HEK293T (cell line): ENCODE measurements at regions not wholly inside any gene's neighbourhood (a gene's known extent, or its start where the extent isn't known, plus 50 kb on each side); places are given as distances from the start of the nearest gene placed in this dataset.

ENCODE experiments used
- ARNT ChIP-seq: fragments of 450-650 bp; IDR thresholded peaks from 2 replicates; pipeline ENCODE4 v1.6.1; 2017; ENCODE audit warnings: mild to moderate bottlenecking
- BHLHE40 ChIP-seq: fragments of 450-650 bp; IDR thresholded peaks from 2 replicates; pipeline ENCODE4 v1.6.1; 2016; ENCODE audit warnings: mild to moderate bottlenecking, moderate library complexity, borderline replicate concordance
- ELF4 ChIP-seq: fragments of 450-650 bp; IDR thresholded peaks from 2 replicates; pipeline ENCODE4 v1.6.1; 2017; ENCODE audit warnings: antibody characterized with exemption
- FOXA1 ChIP-seq: fragments of 450-650 bp; IDR thresholded peaks from 2 replicates; pipeline ENCODE4 v1.6.1; 2016; ENCODE audit warnings: mild to moderate bottlenecking
- FOXK2 ChIP-seq: fragments of 450-650 bp; IDR thresholded peaks from 2 replicates; pipeline ENCODE4 v1.6.1; 2016; ENCODE audit warnings: mild to moderate bottlenecking
- FOXM1 ChIP-seq: fragments of 450-650 bp; IDR thresholded peaks from 2 replicates; pipeline ENCODE4 v1.6.1; 2017; ENCODE audit warnings: mild to moderate bottlenecking, borderline replicate concordance
- L3MBTL2 ChIP-seq: fragments of 450-650 bp; conservative IDR thresholded peaks from 2 replicates; pipeline ENCODE4 v1.6.1; 2016; ENCODE audit warnings: mild to moderate bottlenecking
- LEF1 ChIP-seq: fragments of 450-650 bp; IDR thresholded peaks from 2 replicates; pipeline ENCODE4 v1.6.1; 2017; ENCODE audit warnings: mild to moderate bottlenecking, borderline replicate concordance
- SP1 ChIP-seq: fragments of 450-650 bp; IDR thresholded peaks from 2 replicates; pipeline ENCODE4 v1.6.1; 2017
- SUZ12 ChIP-seq: fragments of 450-650 bp; IDR thresholded peaks from 2 replicates; pipeline ENCODE4 v1.6.1; 2016; ENCODE audit warnings: mild to moderate bottlenecking
- TARDBP ChIP-seq: fragments of 450-650 bp; IDR thresholded peaks from 2 replicates; pipeline ENCODE4 v1.6.1; 2016
- TF ChIP-seq, protein P1 (sequence below): fragments of 450-650 bp; IDR thresholded peaks from 2 replicates; pipeline ENCODE4 v1.6.1; 2016

DNA sequence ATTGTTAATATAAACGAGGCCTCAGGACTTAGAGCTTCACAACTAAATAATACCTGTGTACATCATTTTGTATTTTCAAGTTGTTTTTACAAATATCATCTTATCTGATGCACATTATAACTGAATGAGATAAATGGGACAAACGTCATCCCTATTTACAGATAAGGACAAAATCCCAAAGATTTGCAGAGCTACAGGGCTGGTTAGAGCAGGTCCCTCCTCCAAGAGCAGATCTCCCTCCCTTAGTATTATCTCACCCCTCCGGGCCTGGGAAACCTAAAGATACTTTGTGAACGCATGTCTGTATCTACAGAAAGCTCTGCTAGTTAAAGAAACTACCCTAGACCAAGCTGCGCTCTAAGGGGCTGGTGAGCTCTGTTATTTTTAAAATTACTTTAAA, 130.4 kb upstream of the PROKR2 start:
- TF ChIP-seq SP1, result no peak
- TF ChIP-seq TARDBP, result no peak
- no peak for TF ChIP-seq BHLHE40
- TF ChIP-seq ARNT, result no peak
- TF ChIP-seq, protein P1, sequence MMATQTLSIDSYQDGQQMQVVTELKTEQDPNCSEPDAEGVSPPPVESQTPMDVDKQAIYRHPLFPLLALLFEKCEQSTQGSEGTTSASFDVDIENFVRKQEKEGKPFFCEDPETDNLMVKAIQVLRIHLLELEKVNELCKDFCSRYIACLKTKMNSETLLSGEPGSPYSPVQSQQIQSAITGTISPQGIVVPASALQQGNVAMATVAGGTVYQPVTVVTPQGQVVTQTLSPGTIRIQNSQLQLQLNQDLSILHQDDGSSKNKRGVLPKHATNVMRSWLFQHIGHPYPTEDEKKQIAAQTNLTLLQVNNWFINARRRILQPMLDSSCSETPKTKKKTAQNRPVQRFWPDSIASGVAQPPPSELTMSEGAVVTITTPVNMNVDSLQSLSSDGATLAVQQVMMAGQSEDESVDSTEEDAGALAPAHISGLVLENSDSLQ, result no peak
- no peak for TF ChIP-seq FOXM1
- no peak for TF ChIP-seq FOXK2
- no peak for TF ChIP-seq SUZ12
- TF ChIP-seq FOXA1, result no peak
- no peak for TF ChIP-seq LEF1
- TF ChIP-seq ELF4, result no peak
- TF ChIP-seq L3MBTL2, result no peak
